ENCODE measurements at regions not wholly inside any gene's neighbourhood (a gene's known extent, or its start where the extent isn't known, plus 50 kb on each side); places are given as distances from the start of the nearest gene placed in this dataset.

DNA sequence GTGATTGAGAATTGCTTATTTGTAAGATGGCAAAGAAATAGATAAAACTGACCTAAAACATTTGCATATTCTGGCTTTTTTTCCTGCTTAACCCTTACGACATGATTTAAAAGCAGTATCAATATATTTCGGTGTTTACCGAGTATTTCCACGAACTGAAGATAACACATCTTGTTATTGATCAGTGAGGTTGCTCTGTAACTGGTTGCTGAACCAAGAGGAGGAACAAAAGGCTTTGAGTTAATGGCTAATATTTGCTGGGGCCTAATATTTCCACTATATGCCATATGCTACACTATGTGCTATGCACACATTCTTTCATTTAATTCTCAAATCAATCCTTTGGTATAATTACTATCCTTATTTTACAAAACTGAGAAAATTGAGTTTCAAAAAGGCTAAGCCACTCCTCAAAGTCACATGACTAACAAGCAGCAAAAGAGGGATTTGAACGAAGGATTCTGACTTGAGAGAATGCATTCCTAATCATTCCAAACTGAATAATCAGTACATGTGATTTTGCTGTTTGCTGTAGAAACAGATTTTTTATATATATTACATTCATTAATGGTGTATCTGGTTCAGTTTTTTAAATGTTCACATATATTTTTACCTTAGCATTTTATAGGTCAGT, 346.0 kb downstream of the USP25 start:
- Histone ChIP-seq H2AFZ (ENCODE audit: insufficient read depth, low read length, poor library complexity) (no peak overlapping the region), H3K4me2 (ENCODE audit: low read length) (no peak overlapping the region), H2BK5ac (ENCODE audit: low read depth, low read length, poor library complexity) (no peak overlapping the region), H3K23ac (ENCODE audit: low read length) (no peak overlapping the region), H3K27ac (ENCODE audit: low read depth, low read length) (no peak overlapping the region), H2BK12ac (ENCODE audit: low read length) (no peak overlapping the region), H3K18ac (ENCODE audit: low read length) (no peak overlapping the region), H3K4ac (ENCODE audit: low read depth, low read length) (no peak overlapping the region), H2BK120ac (ENCODE audit: insufficient read depth, low read length, poor library complexity) (no peak overlapping the region), H3K4me3 (ENCODE audit: low read depth, low read length) (no peak overlapping the region), H3K79me1 (ENCODE audit: low read length) (no peaks in the 10 kb centered on the region), H3K27me3 (ENCODE audit: insufficient read depth, low read length) (no peaks in the 10 kb centered on the region), H4K91ac (ENCODE audit: low read depth, low read length) (no peak overlapping the region), H2AK5ac (ENCODE audit: low read length) (no peak overlapping the region), H3K79me2 (ENCODE audit: control insufficient read depth, insufficient read depth, low read length, poor library complexity) (no peaks in the 10 kb centered on the region), H3K14ac (ENCODE audit: low read length) (no peak overlapping the region), H3K36me3 (ENCODE audit: control insufficient read depth in 1 of 2, insufficient read depth in 2 of 2, low read length in 2 of 2) (no peaks in the 10 kb centered on the region), H3K4me1 (ENCODE audit: control insufficient read depth in 1 of 2, insufficient read depth in 2 of 2, low read length in 2 of 2) (no peaks in the 10 kb centered on the region), H3K9me3 (ENCODE audit: insufficient read depth, low read depth, low read length) (no peaks in the 10 kb centered on the region), H3K9ac (ENCODE audit: low read length) (no peak overlapping the region), H4K8ac (ENCODE audit: low read depth, low read length) (no peak overlapping the region), H4K12ac (ENCODE audit: low read depth, low read length) (no peak overlapping the region)
- no peak for DNase-seq
- no CpG with 5 or more reads among the region's 5 CpGs for WGBS (ENCODE audit: extremely low coverage, insufficient coverage, insufficient read length)

DNA sequence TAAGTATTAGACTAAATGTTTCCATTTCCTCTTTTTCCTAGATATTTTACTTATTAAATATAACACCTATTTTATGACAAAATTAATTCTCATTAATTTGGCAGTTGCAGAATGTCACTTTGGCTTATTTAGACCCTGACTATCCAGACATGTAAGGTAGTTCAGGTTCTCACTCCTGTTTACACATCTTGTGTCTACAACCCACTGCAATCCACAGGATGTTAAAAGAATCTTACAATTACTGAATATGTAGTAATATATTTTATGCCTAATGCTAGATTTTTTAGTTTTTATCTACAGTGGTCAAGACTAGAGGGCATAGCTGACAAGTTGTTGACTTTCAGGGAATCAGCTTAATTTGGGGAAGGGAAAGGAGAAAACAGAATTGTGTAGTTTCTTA, 346.7 kb downstream of the USP25 start:
- no peak overlapping the region for H2BK120ac ChIP-seq (ENCODE audit: insufficient read depth, low read length, poor library complexity)
- no peaks in the 10 kb centered on the region for H3K79me2 ChIP-seq (ENCODE audit: control insufficient read depth, insufficient read depth, low read length, poor library complexity)
- H3K4ac ChIP-seq (ENCODE audit: low read depth, low read length): no peak overlapping the region
- H3K27me3 ChIP-seq (ENCODE audit: insufficient read depth, low read length): no peaks in the 10 kb centered on the region
- H3K23ac ChIP-seq (ENCODE audit: low read length): no peak overlapping the region
- no peak overlapping the region for H4K91ac ChIP-seq (ENCODE audit: low read depth, low read length)
- no peak overlapping the region for H4K8ac ChIP-seq (ENCODE audit: low read depth, low read length)
- no peak overlapping the region for H3K27ac ChIP-seq (ENCODE audit: low read depth, low read length)
- H2BK5ac ChIP-seq (ENCODE audit: low read depth, low read length, poor library complexity): no peak overlapping the region
- H3K79me1 ChIP-seq (ENCODE audit: low read length): no peaks in the 10 kb centered on the region
- H2AK5ac ChIP-seq (ENCODE audit: low read length): no peak overlapping the region
- no peak overlapping the region for H3K18ac ChIP-seq (ENCODE audit: low read length)
- no peak overlapping the region for H3K14ac ChIP-seq (ENCODE audit: low read length)
- no peak overlapping the region for H3K4me2 ChIP-seq (ENCODE audit: low read length)
- H3K9me3 ChIP-seq (ENCODE audit: insufficient read depth, low read depth, low read length): no peaks in the 10 kb centered on the region
- DNase-seq: no peak
- no peaks in the 10 kb centered on the region for H3K4me1 ChIP-seq (ENCODE audit: control insufficient read depth in 1 of 2, insufficient read depth in 2 of 2, low read length in 2 of 2)
- H2AFZ ChIP-seq (ENCODE audit: insufficient read depth, low read length, poor library complexity): no peak overlapping the region
- H2BK12ac ChIP-seq (ENCODE audit: low read length): no peak overlapping the region
- H3K9ac ChIP-seq (ENCODE audit: low read length): no peak overlapping the region
- no peak overlapping the region for H4K12ac ChIP-seq (ENCODE audit: low read depth, low read length)
- no peaks in the 10 kb centered on the region for H3K36me3 ChIP-seq (ENCODE audit: control insufficient read depth in 1 of 2, insufficient read depth in 2 of 2, low read length in 2 of 2)
- no peak overlapping the region for H3K4me3 ChIP-seq (ENCODE audit: low read depth, low read length)

DNA sequence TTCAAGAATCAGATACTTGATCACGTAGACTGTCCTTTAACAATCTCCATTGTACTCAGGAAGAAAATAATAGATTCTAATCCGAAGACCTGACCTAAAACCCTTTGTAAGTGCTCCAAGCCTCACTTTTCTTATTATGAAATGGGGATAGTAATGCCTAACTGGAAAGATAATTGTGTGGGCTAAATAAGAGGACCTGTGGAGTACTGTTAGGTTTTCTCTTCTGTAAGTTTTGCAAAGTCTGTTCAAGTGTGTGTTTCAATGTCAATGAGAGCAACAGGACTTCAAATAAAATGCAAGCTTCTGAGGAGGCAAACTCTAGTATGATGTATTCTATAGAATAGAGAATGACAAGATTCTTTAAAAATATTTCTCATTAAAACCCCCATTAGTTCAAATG, 348.6 kb downstream of the USP25 start:
- Histone ChIP-seq H3K4ac (ENCODE audit: low read depth, low read length) (no peak overlapping the region), H3K4me2 (ENCODE audit: low read length) (no peak overlapping the region), H4K12ac (ENCODE audit: low read depth, low read length) (no peak overlapping the region), H3K79me1 (ENCODE audit: low read length) (no peaks in the 10 kb centered on the region), H3K79me2 (ENCODE audit: control insufficient read depth, insufficient read depth, low read length, poor library complexity) (no peaks in the 10 kb centered on the region), H3K4me1 (ENCODE audit: control insufficient read depth in 1 of 2, insufficient read depth in 2 of 2, low read length in 2 of 2) (no peaks in the 10 kb centered on the region), H3K14ac (ENCODE audit: low read length) (no peak overlapping the region), H3K9ac (ENCODE audit: low read length) (no peak overlapping the region), H4K8ac (ENCODE audit: low read depth, low read length) (no peak overlapping the region), H3K9me3 (ENCODE audit: insufficient read depth, low read depth, low read length) (no peaks in the 10 kb centered on the region), H3K4me3 (ENCODE audit: low read depth, low read length) (no peak overlapping the region), H2BK120ac (ENCODE audit: insufficient read depth, low read length, poor library complexity) (no peak overlapping the region), H3K18ac (ENCODE audit: low read length) (no peak overlapping the region), H3K27me3 (ENCODE audit: insufficient read depth, low read length) (no peaks in the 10 kb centered on the region), H3K36me3 (ENCODE audit: control insufficient read depth in 1 of 2, insufficient read depth in 2 of 2, low read length in 2 of 2) (no peaks in the 10 kb centered on the region), H2AK5ac (ENCODE audit: low read length) (no peak overlapping the region), H3K23ac (ENCODE audit: low read length) (no peak overlapping the region), H3K27ac (ENCODE audit: low read depth, low read length) (no peak overlapping the region), H4K91ac (ENCODE audit: low read depth, low read length) (no peak overlapping the region), H2AFZ (ENCODE audit: insufficient read depth, low read length, poor library complexity) (no peak overlapping the region), H2BK5ac (ENCODE audit: low read depth, low read length, poor library complexity) (no peak overlapping the region), H2BK12ac (ENCODE audit: low read length) (no peak overlapping the region)
- WGBS (ENCODE audit: extremely low coverage, insufficient coverage, insufficient read length): no CpG with 5 or more reads among the region's 2 CpGs
- no peak for DNase-seq

DNA sequence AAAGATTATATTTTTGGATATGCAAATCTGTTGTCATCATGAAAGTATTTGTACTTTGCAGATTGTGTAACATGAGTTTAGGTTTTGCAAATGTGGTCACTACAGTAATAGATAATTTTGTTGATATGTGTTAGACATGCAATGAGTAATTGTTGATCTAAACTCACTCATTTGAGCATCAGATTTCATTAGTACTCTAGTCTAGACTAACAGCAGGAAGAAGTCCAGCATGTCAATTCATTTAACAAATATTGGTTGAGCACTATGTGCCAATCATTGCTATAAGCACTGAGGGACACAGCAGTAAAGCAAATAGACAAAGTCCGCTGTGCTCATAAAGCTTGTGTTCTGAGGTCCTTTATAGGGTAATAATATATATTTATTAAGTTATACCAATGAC, 350.0 kb downstream of the USP25 start:
- no peak overlapping the region for H4K12ac ChIP-seq (ENCODE audit: low read depth, low read length)
- no peaks in the 10 kb centered on the region for H3K27me3 ChIP-seq (ENCODE audit: insufficient read depth, low read length)
- no peak overlapping the region for H3K14ac ChIP-seq (ENCODE audit: low read length)
- no CpG with 5 or more reads among the region's 1 CpG for WGBS (ENCODE audit: extremely low coverage, insufficient coverage, insufficient read length)
- no peak overlapping the region for H3K18ac ChIP-seq (ENCODE audit: low read length)
- H2BK5ac ChIP-seq (ENCODE audit: low read depth, low read length, poor library complexity): no peak overlapping the region
- no peak overlapping the region for H3K4me3 ChIP-seq (ENCODE audit: low read depth, low read length)
- H4K8ac ChIP-seq (ENCODE audit: low read depth, low read length): no peak overlapping the region
- H4K91ac ChIP-seq (ENCODE audit: low read depth, low read length): no peak overlapping the region
- no peak overlapping the region for H3K4me2 ChIP-seq (ENCODE audit: low read length)
- no peak overlapping the region for H3K27ac ChIP-seq (ENCODE audit: low read depth, low read length)
- H3K9me3 ChIP-seq (ENCODE audit: insufficient read depth, low read depth, low read length): no peaks in the 10 kb centered on the region
- H2AK5ac ChIP-seq (ENCODE audit: low read length): no peak overlapping the region
- no peak overlapping the region for H2BK120ac ChIP-seq (ENCODE audit: insufficient read depth, low read length, poor library complexity)
- no peak overlapping the region for H3K4ac ChIP-seq (ENCODE audit: low read depth, low read length)
- H3K4me1 ChIP-seq (ENCODE audit: control insufficient read depth in 1 of 2, insufficient read depth in 2 of 2, low read length in 2 of 2): no peaks in the 10 kb centered on the region
- no peaks in the 10 kb centered on the region for H3K79me1 ChIP-seq (ENCODE audit: low read length)
- DNase-seq: no peak
- H2AFZ ChIP-seq (ENCODE audit: insufficient read depth, low read length, poor library complexity): no peak overlapping the region
- no peak overlapping the region for H3K9ac ChIP-seq (ENCODE audit: low read length)
- no peak overlapping the region for H3K23ac ChIP-seq (ENCODE audit: low read length)
- no peaks in the 10 kb centered on the region for H3K79me2 ChIP-seq (ENCODE audit: control insufficient read depth, insufficient read depth, low read length, poor library complexity)
- H2BK12ac ChIP-seq (ENCODE audit: low read length): no peak overlapping the region
- H3K36me3 ChIP-seq (ENCODE audit: control insufficient read depth in 1 of 2, insufficient read depth in 2 of 2, low read length in 2 of 2): no peaks in the 10 kb centered on the region
